ENCODE measurements at regions not wholly inside any gene's neighbourhood (a gene's known extent, or its start where the extent isn't known, plus 50 kb on each side); places are given as distances from the start of the nearest gene placed in this dataset.

GRCh38 chr3:154588831-154589230 lies 158.8 kb upstream of the GPR149 start:
- TF ChIP-seq CTCF (IDR thresholded peaks at IDR 0.05; ENCODE audit: control extremely low read depth, extremely low read depth, low read depth, missing control alignments), result no peak
- POLR2A ChIA-PET, result no interaction called here
- CTCF ChIA-PET, result no interaction called here
- no peak for DNase-seq (ENCODE audit: extremely low spot score)

- ChIA-PET POLR2A (no interaction called here), CTCF (no interaction called here)
- no peak for DNase-seq (ENCODE audit: extremely low spot score)
- TF ChIP-seq CTCF (IDR thresholded peaks at IDR 0.05; ENCODE audit: control extremely low read depth, extremely low read depth, low read depth, missing control alignments), result no peak
These were observed 155.0 kb upstream of the GPR149 start for GRCh38 chr3:154584974-154585373.

GRCh38 chr3:154584041-154584440 lies 154.1 kb upstream of the GPR149 start:
- DNase-seq (ENCODE audit: extremely low spot score), result no peak
- POLR2A ChIA-PET, result no interaction called here
- CTCF ChIA-PET, result no interaction called here
- no peak for TF ChIP-seq CTCF (IDR thresholded peaks at IDR 0.05; ENCODE audit: control extremely low read depth, extremely low read depth, low read depth, missing control alignments)

- CTCF ChIA-PET, result no interaction called here
- no peak for DNase-seq (ENCODE audit: extremely low spot score)
- POLR2A ChIA-PET, result no interaction called here
- TF ChIP-seq CTCF (IDR thresholded peaks at IDR 0.05; ENCODE audit: control extremely low read depth, extremely low read depth, low read depth, missing control alignments), result no peak
These were observed 153.2 kb upstream of the GPR149 start for GRCh38 chr3:154583086-154583634.

GRCh38 chr3:154582501-154582900 lies 152.5 kb upstream of the GPR149 start:
- TF ChIP-seq CTCF (IDR thresholded peaks at IDR 0.05; ENCODE audit: control extremely low read depth, extremely low read depth, low read depth, missing control alignments), result no peak
- no peak for DNase-seq (ENCODE audit: extremely low spot score)
- POLR2A ChIA-PET, result no interaction called here
- CTCF ChIA-PET, result no interaction called here

- ChIA-PET POLR2A (no interaction called here), CTCF (no interaction called here)
- TF ChIP-seq CTCF (IDR thresholded peaks at IDR 0.05; ENCODE audit: control extremely low read depth, extremely low read depth, low read depth, missing control alignments), result no peak
- no peak for DNase-seq (ENCODE audit: extremely low spot score)
These were observed 141.7 kb upstream of the GPR149 start for GRCh38 chr3:154571553-154572226.

Data from GM10248 (cell line).